ENCODE measurements at regions not wholly inside any gene's neighbourhood (a gene's known extent, or its start where the extent isn't known, plus 50 kb on each side); places are given as distances from the start of the nearest gene placed in this dataset.

DNA sequence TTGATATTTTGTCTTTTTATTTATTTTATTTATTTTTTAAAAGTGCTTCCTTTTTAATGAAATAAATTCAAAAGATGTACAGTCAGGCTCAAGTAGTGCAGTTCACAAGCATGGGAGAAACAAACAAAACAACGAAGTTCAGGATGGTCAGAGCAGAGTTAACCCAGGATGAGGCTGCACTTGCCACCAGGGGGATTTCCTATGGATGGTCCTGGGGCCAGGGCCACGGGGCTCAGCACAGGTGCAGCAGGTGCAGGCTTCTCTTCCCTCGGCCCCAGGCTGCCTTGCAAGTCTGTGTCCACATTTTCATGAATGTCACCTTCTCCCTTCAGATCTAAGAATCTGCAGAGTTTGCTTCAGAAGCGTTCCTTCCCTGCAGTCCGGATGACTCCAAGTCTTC is 76.5 kb downstream of the CDCA7 start:
- TF ChIP-seq CTCF (IDR thresholded peaks at IDR 0.05) = no peak
- TF ChIP-seq POLR2A (IDR thresholded peaks at IDR 0.05) = no peak
